Panc1 (cell line): ENCODE measurements at regions not wholly inside any gene's neighbourhood (a gene's known extent, or its start where the extent isn't known, plus 50 kb on each side); places are given as distances from the start of the nearest gene placed in this dataset.
"Not testable (repeated sequence)": the region's sequence is repeated elsewhere in the genome, so short reads cannot be mapped to it uniquely, and the experiment has no call there.

Source experiments
- ATAC-seq: fragments of 200-7000 bp; cut with Tn5 transposase; 2 replicates; pipeline ENCODE4 v1.9.1; 2020; ENCODE audit warnings: mild to moderate bottlenecking, moderate library complexity
- BruUV-seq: library from RNA; stranded (reverse); fragments of 400-500 nt; replicated peaks from 2 replicates; lab custom pipeline; 2021; lab: Mats Ljungman, UMichigan
- CTCF ChIA-PET: fragments of 300-600 bp; sonication (Branson Sonifier 250); formaldehyde crosslinking; loops from one replicate; lab custom pipeline; 2022; ENCODE audit warnings: antibody characterized with exemption; lab: Charles Lee
- POLR2A ChIA-PET: fragments of 300-600 bp; sonication (Branson Sonifier 250); formaldehyde crosslinking; loops from one replicate; lab custom pipeline; 2022; ENCODE audit warnings: antibody characterized with exemption; lab: Charles Lee
- DNase-seq: peaks from one replicate; pipeline ENCODE4 v3.0.0-alpha.2; 2010; ENCODE audit warnings: low read depth, low spot score
- H3K27ac ChIP-seq: 2 replicates; pipeline ENCODE4 v1.5.1; 2011; ENCODE audit warnings: mild to moderate bottlenecking, low read length, inconsistent platforms
- H3K27me3 ChIP-seq: fragments of 200-500 bp; sonication (Bioruptor generic); 2 replicates; pipeline ENCODE4 v1.6.0; 2014; ENCODE audit warnings: low read length, inconsistent platforms; ENCODE audit not compliant: control insufficient read depth, insufficient read depth
- H3K36me3 ChIP-seq: fragments of 200-500 bp; sonication (Bioruptor generic); 2 replicates; pipeline ENCODE4 v1.5.1; 2014; ENCODE audit warnings: inconsistent platforms, mild to moderate bottlenecking, low read length, moderate library complexity; ENCODE audit not compliant: control insufficient read depth, insufficient read depth
- H3K4me1 ChIP-seq: 2 replicates; pipeline ENCODE4 v1.5.1; 2011; ENCODE audit warnings: inconsistent platforms, mild to moderate bottlenecking, low read length, moderate library complexity; ENCODE audit not compliant: control insufficient read depth, insufficient read depth
- H3K4me3 ChIP-seq, 2 experiments: 2 replicates each; pipeline ENCODE4 v1.5.1; 2011 to 2012; ENCODE audit warnings: low read depth in 2 of 2, low read length in 2 of 2, mild to moderate bottlenecking in 2 of 2, inconsistent platforms in 1 of 2, moderate library complexity in 1 of 2
- H3K9me3 ChIP-seq: fragments of 200-500 bp; sonication (Bioruptor generic); 2 replicates; pipeline ENCODE4 v1.5.1; 2014; ENCODE audit warnings: low read depth, mild to moderate bottlenecking, inconsistent platforms, low read length, moderate library complexity; ENCODE audit not compliant: control insufficient read depth, insufficient read depth
- POLR2AphosphoS5 ChIP-seq: IDR thresholded peaks from 2 replicates; pipeline ENCODE4 v1.6.1; 2012; ENCODE audit warnings: mild to moderate bottlenecking, low read depth, low read length, moderate library complexity
- SIN3A ChIP-seq: IDR thresholded peaks from 2 replicates; pipeline ENCODE4 v1.6.1; 2012; ENCODE audit warnings: low read depth, mild to moderate bottlenecking, low read length, moderate library complexity, borderline replicate concordance; ENCODE audit not compliant: insufficient read depth
- TCF7L2 ChIP-seq: IDR thresholded peaks from 2 replicates; pipeline ENCODE4 v1.6.1; 2011; ENCODE audit warnings: mild to moderate bottlenecking, low read depth, low read length, inconsistent platforms
- in situ Hi-C: cut with HindIII; loops from 2 replicates; pipeline ENCODE4 v1.10.0; 2016; ENCODE audit warnings: low sequenced_read_pairs, low pct_unique_long_range_greater_than_20kb
- intact Hi-C: fragments of 100-400 bp; cut with micrococcal nuclease; formaldehyde crosslinking; loops from one replicate; pipeline ENCODE4 v1.10.0; 2022; ENCODE audit not compliant: unreplicated experiment
- TF ChIP-seq, protein P1 (sequence below): fragments of 450-650 bp; IDR thresholded peaks from 2 replicates; pipeline ENCODE4 v1.5.1; 2017; ENCODE audit warnings: mild to moderate bottlenecking
- TF ChIP-seq, protein P2 (sequence below), 2 experiments: IDR thresholded peaks; 2 replicates each; pipeline ENCODE4 v1.6.1; 2011 to 2012; ENCODE audit warnings: low read depth in 2 of 2, control low read depth in 1 of 2, low read length in 1 of 2, mild to moderate bottlenecking in 1 of 2, moderate library complexity in 1 of 2; ENCODE audit not compliant: insufficient read depth in 1 of 2

DNA sequence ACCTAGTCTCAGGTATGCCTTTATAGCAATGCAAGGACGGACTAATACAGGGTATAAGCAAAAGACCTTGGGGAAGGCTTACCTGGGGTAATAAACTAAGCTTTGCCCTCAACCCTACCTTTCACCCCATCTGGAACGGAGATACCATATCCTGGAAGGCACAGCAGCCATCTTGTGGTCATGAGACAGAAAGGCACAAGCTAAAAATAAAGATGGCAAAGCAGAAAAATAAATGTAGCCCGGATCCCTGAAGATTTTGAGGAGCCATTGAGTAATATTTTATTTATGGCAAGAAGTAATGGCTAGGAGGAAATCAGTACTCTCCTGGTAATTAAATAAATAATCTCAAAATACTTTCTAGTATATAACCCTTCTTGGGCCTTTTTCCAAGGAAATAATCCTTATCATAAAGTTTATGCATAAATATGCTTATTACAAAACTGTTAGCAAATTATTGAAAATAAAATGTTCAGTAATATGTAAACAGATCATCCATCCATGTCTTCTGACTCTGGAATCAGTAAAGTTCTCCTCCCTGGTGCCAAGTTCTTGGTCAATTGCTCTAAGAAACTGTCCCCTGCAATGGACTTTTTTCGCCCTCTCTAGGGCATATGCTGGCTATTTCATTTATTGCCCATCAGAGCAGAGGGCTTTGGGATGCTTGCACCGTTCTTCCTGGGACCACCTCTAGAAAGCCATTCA lies 198.7 kb downstream of the SPP2 start:
- Histone ChIP-seq H3K4me1 (peaks cover 58% of the 10 kb centered on the region), H3K4me3 (no peak overlapping the region), H3K36me3 (no peaks in the 10 kb centered on the region; the same call in 1 of the 2 replicates), H3K9me3 (peaks cover 13% of the 10 kb centered on the region; the same call in 1 of the 2 replicates), H3K27ac (peak overlapping the region; percentile 99), H3K27me3 (no peaks in the 10 kb centered on the region)
- ChIA-PET CTCF (no interaction called here), POLR2A (no interaction called here)
- intact Hi-C loops, result loop anchor here (10.0 kb wide), 1 partner anchor 64 kb away; no protein-coding TSS in a partner anchor
- no peak for ATAC-seq
- BruUV-seq, result no TSS peak
- DNase-seq, result no peak
- TF ChIP-seq, protein P1, sequence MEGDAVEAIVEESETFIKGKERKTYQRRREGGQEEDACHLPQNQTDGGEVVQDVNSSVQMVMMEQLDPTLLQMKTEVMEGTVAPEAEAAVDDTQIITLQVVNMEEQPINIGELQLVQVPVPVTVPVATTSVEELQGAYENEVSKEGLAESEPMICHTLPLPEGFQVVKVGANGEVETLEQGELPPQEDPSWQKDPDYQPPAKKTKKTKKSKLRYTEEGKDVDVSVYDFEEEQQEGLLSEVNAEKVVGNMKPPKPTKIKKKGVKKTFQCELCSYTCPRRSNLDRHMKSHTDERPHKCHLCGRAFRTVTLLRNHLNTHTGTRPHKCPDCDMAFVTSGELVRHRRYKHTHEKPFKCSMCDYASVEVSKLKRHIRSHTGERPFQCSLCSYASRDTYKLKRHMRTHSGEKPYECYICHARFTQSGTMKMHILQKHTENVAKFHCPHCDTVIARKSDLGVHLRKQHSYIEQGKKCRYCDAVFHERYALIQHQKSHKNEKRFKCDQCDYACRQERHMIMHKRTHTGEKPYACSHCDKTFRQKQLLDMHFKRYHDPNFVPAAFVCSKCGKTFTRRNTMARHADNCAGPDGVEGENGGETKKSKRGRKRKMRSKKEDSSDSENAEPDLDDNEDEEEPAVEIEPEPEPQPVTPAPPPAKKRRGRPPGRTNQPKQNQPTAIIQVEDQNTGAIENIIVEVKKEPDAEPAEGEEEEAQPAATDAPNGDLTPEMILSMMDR, result peak; percentile 38
- TF ChIP-seq SIN3A, result no peak
- in situ Hi-C loops, result no loop called here

DNA sequence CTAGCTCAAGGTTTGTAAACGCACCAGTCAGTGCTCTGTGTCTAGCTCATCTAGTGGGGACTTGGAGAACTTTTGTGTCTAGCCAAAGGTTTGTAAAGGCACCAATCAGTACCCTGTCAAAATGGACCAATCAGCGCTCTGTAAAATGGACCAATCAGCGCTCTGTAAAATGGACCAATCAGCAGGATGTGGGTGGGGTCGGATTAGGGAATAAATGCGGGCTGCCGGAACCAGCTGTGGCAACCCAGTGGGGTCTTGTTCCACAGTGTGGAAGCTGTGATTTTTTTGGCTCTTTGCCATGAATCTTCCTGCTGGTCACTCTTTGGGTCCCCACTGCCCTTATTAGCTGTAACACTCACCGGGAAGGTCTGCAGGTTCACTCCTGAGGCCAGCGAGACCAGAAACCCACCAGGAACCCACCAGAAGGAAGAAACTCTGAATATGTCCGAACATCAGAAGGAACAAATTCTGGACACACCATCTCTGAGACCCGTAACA lies 197.8 kb downstream of the SPP2 start:
- POLR2A ChIA-PET, ATAC-seq, in situ Hi-C loops, H3K36me3 ChIP-seq, H3K27me3 ChIP-seq, CTCF ChIA-PET, DNase-seq, BruUV-seq, H3K4me3 ChIP-seq: not testable (repeated sequence)
- peaks cover 13% of the 10 kb centered on the region; the same call in 1 of the 2 replicates for H3K9me3 ChIP-seq
- intact Hi-C loops, result loop anchor here (10.0 kb wide), 1 partner anchor 63 kb away; no protein-coding TSS in a partner anchor
- peak overlapping the region; percentile 99 for H3K27ac ChIP-seq
- peaks cover 60% of the 10 kb centered on the region for H3K4me1 ChIP-seq

DNA sequence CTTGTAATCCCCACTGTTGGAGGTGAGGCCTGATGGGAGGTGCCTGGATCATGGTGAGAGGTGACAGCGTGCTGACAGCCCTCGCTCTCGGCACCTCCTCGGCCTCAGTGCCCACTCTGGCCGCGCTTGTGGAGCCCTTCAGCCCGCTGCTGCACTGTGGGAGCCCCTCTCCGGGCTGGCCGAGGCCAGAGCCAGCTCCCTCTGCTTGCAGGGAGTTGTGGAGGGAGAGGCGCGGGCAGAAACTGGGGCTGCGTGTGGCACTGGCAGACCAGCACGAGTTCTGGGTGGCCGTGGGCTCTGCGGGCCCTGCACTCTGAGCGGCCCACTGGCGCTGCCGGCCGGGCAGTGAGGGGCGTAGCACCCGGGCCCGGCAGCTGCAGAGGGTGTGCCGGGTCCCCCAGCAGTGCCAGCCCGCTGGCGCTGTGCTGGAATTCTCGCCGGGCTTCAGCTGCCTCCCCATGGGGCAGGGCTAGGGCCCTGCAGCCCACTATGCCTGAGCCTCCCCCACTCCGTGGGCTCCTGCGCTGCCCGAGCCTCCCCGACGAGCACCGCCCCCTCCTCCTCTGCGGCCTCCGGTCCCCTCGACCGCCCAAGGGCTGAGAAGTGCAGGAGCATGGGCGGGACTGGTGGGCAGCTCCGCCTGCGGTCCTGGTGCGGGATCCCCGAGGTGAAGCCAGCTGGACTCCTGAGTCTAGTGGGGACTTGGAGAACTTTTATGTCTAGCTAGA lies 197.1 kb downstream of the SPP2 start:
- H3K9me3 ChIP-seq, result peaks cover 13% of the 10 kb centered on the region; the same call in 1 of the 2 replicates
- no peaks in the 10 kb centered on the region for H3K27me3 ChIP-seq
- DNase-seq (no peak), ATAC-seq (no peak)
- ChIA-PET CTCF (no interaction called here), POLR2A (no interaction called here)
- peaks cover 63% of the 10 kb centered on the region for H3K4me1 ChIP-seq
- in situ Hi-C loops, result no loop called here
- BruUV-seq, result no TSS peak
- TF ChIP-seq, protein P2, sequence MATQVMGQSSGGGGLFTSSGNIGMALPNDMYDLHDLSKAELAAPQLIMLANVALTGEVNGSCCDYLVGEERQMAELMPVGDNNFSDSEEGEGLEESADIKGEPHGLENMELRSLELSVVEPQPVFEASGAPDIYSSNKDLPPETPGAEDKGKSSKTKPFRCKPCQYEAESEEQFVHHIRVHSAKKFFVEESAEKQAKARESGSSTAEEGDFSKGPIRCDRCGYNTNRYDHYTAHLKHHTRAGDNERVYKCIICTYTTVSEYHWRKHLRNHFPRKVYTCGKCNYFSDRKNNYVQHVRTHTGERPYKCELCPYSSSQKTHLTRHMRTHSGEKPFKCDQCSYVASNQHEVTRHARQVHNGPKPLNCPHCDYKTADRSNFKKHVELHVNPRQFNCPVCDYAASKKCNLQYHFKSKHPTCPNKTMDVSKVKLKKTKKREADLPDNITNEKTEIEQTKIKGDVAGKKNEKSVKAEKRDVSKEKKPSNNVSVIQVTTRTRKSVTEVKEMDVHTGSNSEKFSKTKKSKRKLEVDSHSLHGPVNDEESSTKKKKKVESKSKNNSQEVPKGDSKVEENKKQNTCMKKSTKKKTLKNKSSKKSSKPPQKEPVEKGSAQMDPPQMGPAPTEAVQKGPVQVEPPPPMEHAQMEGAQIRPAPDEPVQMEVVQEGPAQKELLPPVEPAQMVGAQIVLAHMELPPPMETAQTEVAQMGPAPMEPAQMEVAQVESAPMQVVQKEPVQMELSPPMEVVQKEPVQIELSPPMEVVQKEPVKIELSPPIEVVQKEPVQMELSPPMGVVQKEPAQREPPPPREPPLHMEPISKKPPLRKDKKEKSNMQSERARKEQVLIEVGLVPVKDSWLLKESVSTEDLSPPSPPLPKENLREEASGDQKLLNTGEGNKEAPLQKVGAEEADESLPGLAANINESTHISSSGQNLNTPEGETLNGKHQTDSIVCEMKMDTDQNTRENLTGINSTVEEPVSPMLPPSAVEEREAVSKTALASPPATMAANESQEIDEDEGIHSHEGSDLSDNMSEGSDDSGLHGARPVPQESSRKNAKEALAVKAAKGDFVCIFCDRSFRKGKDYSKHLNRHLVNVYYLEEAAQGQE (IDR thresholded peaks at IDR 0.05; ENCODE audit: insufficient read depth in 1 of 2, low read depth in 2 of 2, low read length in 1 of 2), result no peak
- TF ChIP-seq, protein P1, result no peak
- TF ChIP-seq POLR2AphosphoS5 (no peak), TCF7L2 (no peak), SIN3A (no peak)
- intact Hi-C loops, result loop anchor here (10.0 kb wide), 1 partner anchor 63 kb away; no protein-coding TSS in a partner anchor
- no peak overlapping the region for H3K4me3 ChIP-seq
- no peaks in the 10 kb centered on the region; the same call in 1 of the 2 replicates for H3K36me3 ChIP-seq
- peak overlapping the region; percentile 99 for H3K27ac ChIP-seq
